ENCODE measurements at regions not wholly inside any gene's neighbourhood (a gene's known extent, or its start where the extent isn't known, plus 50 kb on each side); places are given as distances from the start of the nearest gene placed in this dataset.
A peak's percentile ranks its signal among the peaks of the same experiment; 100 is the strongest.

DNA sequence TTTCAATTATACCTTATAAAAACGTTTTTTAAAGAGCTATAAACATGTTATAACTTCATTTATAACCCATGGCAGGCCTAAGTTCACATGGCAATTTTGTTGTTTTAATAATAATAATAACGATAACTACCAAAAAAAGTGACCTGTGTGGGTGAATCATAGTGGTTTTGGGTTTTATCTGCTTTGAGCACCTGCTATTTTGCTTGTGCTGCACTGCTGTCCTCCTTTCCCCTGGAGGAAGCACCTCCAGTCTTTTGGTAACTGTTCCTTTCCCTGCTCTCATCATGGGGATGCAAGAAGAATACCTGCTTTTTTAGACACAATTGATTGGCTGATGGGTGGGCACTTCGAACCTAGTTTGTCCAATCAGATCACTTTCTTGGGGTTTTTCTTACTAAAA is 388.0 kb upstream of the TBL1XR1 start:
- no peak for DNase-seq (ENCODE audit: extremely low spot score)
- 39% methylated on average over 3 of the region's 3 CpGs for WGBS
- intact Hi-C loops (cut with DNase I): no loop called here

DNA sequence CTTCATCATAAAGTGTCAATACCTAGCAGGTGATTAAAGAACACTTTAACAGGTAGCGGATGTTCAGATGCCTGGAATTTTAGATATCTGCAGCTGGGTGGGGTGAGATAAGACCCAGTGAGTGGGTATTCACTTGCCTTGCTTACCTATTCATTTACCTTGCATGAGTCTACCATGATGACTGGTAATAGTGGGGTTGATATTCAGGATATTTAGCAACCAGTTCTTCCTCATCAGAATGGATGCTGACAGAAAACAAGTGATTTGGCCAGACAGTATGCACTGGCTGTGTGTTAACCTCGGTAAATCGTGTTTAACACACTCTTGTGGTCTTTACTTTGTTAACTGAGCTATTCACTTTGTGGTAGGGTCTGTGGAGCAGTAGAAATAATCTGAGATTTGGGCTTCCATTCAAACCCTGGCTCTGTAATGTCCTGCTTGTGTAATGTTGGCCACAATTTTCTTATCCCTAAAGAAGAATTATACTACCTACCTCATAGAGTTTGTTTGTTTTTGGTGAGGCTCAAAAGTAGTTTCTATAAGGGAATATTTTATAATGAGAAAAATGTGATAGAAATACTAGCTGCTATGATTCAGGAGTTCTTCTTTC is 391.9 kb upstream of the TBL1XR1 start:
- no peak for TF ChIP-seq POLR2AphosphoS5 (IDR thresholded peaks at IDR 0.05)
- TF ChIP-seq CTCF (IDR thresholded peaks at IDR 0.05): no peak
- peak overlapping the region in 1 of 4 donors; percentile 22 for H3K27ac ChIP-seq (replicated peaks in 1 of 4)
- 93% methylated on average over 3 of the region's 3 CpGs for WGBS

More for the DNA sequence above, 388.0 kb upstream of the TBL1XR1 start:
- H3K4me3 ChIP-seq: no peak overlapping the region
- H3K9me3 ChIP-seq: no peaks in the 10 kb centered on the region
- H3K27ac ChIP-seq (replicated peaks in 1 of 4): no peak overlapping the region
- TF ChIP-seq EP300 (IDR thresholded peaks at IDR 0.05) (no peak), POLR2AphosphoS5 (IDR thresholded peaks at IDR 0.05) (no peak), CTCF (IDR thresholded peaks at IDR 0.05) (no peak), POLR2A (IDR thresholded peaks at IDR 0.05; ENCODE audit: low read depth) (no peak)
- no peaks in the 10 kb centered on the region for H3K36me3 ChIP-seq
- H3K4me1 ChIP-seq: peaks cover 0 to 16% (median 6%) of the 10 kb centered on the region in 4 donors
- H3K27me3 ChIP-seq: no peaks in the 10 kb centered on the region

DNA sequence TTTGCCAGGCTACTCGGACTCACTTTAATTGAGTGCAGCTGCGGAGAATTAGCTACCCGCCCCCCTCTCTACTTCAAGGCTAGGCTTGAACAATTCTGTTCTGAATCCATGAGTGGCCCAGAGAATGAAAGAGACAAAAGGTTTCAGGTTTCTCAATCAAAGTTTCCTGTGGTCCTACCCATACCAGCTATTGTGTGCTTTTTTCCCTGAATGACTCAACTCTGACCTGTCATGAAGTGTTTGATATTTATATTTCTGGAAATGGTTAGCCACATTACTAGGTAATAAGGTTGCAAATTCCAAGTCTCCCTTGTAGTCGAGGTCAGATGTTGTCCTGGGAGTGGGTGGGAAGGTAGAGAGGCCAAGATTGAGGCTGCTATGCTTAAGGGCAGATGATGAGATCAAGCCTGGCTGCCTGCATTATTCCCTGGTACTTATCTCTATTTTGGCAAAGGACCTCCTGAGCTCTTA is 392.7 kb upstream of the TBL1XR1 start:
- no peak for DNase-seq (ENCODE audit: extremely low spot score)
- Histone ChIP-seq H3K4me3 (no peak overlapping the region), H3K36me3 (no peaks in the 10 kb centered on the region), H3K27ac (replicated peaks in 1 of 4) (peak overlapping the region in 2 of 4 donors; percentile 13 to 22), H3K27me3 (no peaks in the 10 kb centered on the region), H3K9me3 (no peaks in the 10 kb centered on the region), H3K4me1 (peaks cover 0 to 45% (median 29%) of the 10 kb centered on the region in 4 donors)
- intact Hi-C loops (cut with DNase I): no loop called here
- TF ChIP-seq CTCF (IDR thresholded peaks at IDR 0.05) (no peak), POLR2A (IDR thresholded peaks at IDR 0.05; ENCODE audit: low read depth) (no peak), POLR2AphosphoS5 (IDR thresholded peaks at IDR 0.05) (no peak), EP300 (IDR thresholded peaks at IDR 0.05) (no peak)
- 52% methylated on average over 4 of the region's 4 CpGs for WGBS

More for the DNA sequence above, 391.9 kb upstream of the TBL1XR1 start:
- no peak for DNase-seq (ENCODE audit: extremely low spot score)
- intact Hi-C loops (cut with DNase I): no loop called here
- no peaks in the 10 kb centered on the region for H3K27me3 ChIP-seq
- H3K4me3 ChIP-seq: no peak overlapping the region
- H3K4me1 ChIP-seq: peaks cover 0 to 42% (median 21%) of the 10 kb centered on the region in 4 donors
- no peaks in the 10 kb centered on the region for H3K36me3 ChIP-seq
- H3K9me3 ChIP-seq: no peaks in the 10 kb centered on the region

DNA sequence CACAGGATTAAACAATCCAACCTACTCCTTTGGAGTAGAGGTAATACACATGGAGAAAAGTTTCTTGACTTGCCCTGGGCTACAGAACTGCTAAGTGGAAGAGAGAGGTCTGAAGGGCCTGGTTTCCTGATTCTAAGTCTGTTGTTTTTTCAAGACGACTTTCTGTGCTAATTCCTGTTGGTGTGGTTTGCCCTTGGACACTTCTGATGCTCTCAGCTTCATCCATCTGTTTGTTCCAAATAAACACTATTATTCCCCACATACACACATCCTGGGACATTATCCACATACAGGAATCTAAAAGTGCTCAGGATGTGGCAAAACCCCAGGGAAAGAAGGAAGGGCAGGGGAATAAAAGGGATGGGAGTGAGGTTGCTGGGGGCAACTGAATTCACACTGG is 393.5 kb upstream of the TBL1XR1 start:
- TF ChIP-seq POLR2A (IDR thresholded peaks at IDR 0.05; ENCODE audit: low read depth) (no peak), CTCF (IDR thresholded peaks at IDR 0.05) (no peak), POLR2AphosphoS5 (IDR thresholded peaks at IDR 0.05) (no peak), EP300 (IDR thresholded peaks at IDR 0.05) (no peak)
- peaks cover 0 to 46% (median 36%) of the 10 kb centered on the region in 4 donors for H3K4me1 ChIP-seq
- DNase-seq (ENCODE audit: extremely low spot score): no peak
- intact Hi-C loops (cut with DNase I): no loop called here
- H3K36me3 ChIP-seq: no peaks in the 10 kb centered on the region
- no peaks in the 10 kb centered on the region for H3K27me3 ChIP-seq
- H3K4me3 ChIP-seq: no peak overlapping the region
- H3K27ac ChIP-seq (replicated peaks in 1 of 4): peak overlapping the region in 3 of 4 donors; percentile 9 to 47 (median 35)
- WGBS: 55% methylated on average over 1 of the region's 1 CpG
- H3K9me3 ChIP-seq: no peaks in the 10 kb centered on the region

DNA sequence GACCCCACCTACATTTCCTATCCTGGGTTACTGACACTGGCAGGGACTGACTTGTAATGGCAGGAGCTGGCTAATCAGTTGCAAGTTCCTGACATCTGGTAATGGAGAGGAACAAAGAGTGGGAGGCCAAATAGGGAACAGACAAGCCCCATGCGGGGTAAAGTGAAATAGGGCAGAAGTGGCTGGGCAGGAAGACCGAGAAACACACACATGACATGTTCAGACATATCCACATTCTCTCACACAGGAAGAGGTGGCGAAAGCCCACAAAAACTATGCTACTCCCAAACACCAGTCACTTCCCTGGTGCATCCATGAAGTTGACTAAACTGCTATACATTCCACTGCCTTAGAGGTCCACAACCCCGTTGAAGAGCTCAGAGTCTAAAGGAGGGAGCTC is 394.1 kb upstream of the TBL1XR1 start:
- Histone ChIP-seq H3K36me3 (no peaks in the 10 kb centered on the region), H3K4me1 (peaks cover 5 to 52% (median 41%) of the 10 kb centered on the region in 4 donors), H3K27me3 (no peaks in the 10 kb centered on the region), H3K9me3 (no peaks in the 10 kb centered on the region), H3K27ac (replicated peaks in 1 of 4) (peak overlapping the region in 3 of 4 donors; percentile 9 to 47 (median 35)), H3K4me3 (no peak overlapping the region)
- TF ChIP-seq POLR2A (IDR thresholded peaks at IDR 0.05; ENCODE audit: low read depth) (no peak), POLR2AphosphoS5 (IDR thresholded peaks at IDR 0.05) (no peak), EP300 (IDR thresholded peaks at IDR 0.05) (no peak), CTCF (IDR thresholded peaks at IDR 0.05) (no peak)
- intact Hi-C loops (cut with DNase I): no loop called here
- 66% methylated on average over 3 of the region's 4 CpGs for WGBS
- DNase-seq (ENCODE audit: extremely low spot score): no peak
